HG02970 (cell line): ENCODE measurements at regions not wholly inside any gene's neighbourhood (a gene's known extent, or its start where the extent isn't known, plus 50 kb on each side); places are given as distances from the start of the nearest gene placed in this dataset.
"Not testable (repeated sequence)": the region's sequence is repeated elsewhere in the genome, so short reads cannot be mapped to it uniquely, and the experiment has no call there.

Source experiments
- ATAC-seq: cut with Tn5 transposase; IDR thresholded peaks from one replicate; pipeline ENCODE4 v1.9.1; 2021; ENCODE audit warnings: mild to moderate bottlenecking, moderate library complexity, moderate number of reproducible peaks; ENCODE audit not compliant: unreplicated experiment, low FRiP score

GRCh38 chr6:80860107-80860506 lies 753.6 kb downstream of the BCKDHB start:
- no peak for ATAC-seq

GRCh38 chr6:80847973-80848372 lies 741.5 kb downstream of the BCKDHB start:
- not testable (repeated sequence) for ATAC-seq

GRCh38 chr6:80832337-80832736 lies 725.9 kb downstream of the BCKDHB start:
- no peak for ATAC-seq

DNA sequence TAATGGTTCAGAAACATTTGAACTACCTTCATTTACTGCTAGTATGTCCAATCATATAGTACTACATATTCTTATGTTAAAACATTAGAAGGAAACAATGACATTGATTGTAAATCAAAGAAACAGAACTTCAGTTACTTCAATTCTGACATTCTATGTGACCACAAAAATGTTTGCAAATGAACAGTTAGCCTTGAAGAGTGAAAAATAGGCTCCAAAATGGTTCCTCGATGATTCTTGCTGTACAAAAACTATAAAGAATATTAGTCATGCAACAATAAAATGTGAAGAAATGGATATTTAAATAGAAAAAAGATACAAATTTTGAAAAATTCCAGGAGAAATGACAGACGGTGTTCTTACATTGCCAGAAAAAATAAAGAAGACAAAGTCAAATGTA lies 686.9 kb downstream of the BCKDHB start:
- no peak for ATAC-seq

DNA sequence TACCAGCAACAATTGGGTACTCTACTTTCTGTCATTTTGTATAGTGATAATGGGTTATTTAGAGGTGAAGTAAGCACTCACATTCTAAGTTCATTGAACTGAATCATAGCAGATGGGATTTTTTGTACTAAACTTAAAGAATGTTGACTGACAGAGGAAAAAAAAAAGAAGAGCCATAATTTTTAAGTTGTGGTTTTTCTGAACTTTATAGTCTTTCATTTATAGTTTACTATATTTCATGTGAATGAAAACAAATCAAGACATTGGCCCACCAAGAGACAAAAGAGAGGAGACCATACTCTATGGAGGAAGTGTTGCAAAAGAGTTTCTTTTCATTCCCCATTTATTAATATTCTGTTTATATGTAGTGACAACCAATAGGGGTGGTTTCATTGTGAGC lies 685.7 kb downstream of the BCKDHB start:
- no peak for ATAC-seq

GRCh38 chr6:80789912-80790570 lies 683.6 kb downstream of the BCKDHB start:
- no peak for ATAC-seq

- ATAC-seq = not testable (repeated sequence)
Observed at GRCh38 chr6:80783271-80783670, 676.8 kb downstream of the BCKDHB start.

GRCh38 chr6:80771941-80772340 lies 665.5 kb downstream of the BCKDHB start:
- ATAC-seq = no peak

DNA sequence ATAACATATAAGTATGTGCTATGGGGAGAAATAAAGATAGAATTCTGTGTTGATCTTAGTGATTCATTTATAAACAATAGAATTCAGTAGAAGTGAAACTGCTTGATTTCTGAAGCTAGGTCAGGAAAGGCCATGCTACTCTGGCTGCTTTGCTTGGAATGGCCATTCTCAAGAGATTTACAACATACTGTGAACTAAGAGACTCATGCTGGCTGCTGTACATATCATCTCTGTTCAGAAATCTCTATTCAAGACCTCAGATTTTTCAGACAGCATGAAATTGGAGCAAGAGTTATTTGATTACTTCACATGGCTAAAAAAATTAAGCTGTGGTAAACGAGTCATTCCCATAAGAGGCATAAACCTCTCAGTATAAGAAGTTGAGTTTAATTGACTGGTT lies 662.6 kb downstream of the BCKDHB start:
- no peak for ATAC-seq

GRCh38 chr6:80767808-80768207 lies 661.3 kb downstream of the BCKDHB start:
- ATAC-seq = no peak

- no peak for ATAC-seq
Observed at GRCh38 chr6:80744213-80744612, 637.7 kb downstream of the BCKDHB start.

DNA sequence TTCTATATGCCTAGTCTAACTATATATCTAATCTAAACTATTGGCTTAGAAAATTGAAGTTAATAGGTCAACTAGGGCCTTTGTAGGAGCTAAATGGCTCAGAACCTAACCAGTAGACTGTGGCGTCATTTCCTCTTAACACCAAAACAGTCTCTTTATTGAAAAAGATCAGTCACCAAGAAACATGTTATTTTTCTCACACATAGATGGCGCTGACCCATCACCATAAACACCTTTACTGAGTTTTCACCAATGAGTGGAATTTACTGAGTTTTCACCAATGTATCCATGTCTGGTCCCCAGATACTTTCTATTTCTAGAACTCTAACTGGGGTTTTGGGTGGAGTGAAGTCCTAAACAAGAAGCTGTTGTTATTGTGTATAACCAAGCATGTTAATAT lies 636.0 kb downstream of the BCKDHB start:
- ATAC-seq = no peak

GRCh38 chr6:80733641-80734040 lies 627.2 kb downstream of the BCKDHB start:
- ATAC-seq = no peak

DNA sequence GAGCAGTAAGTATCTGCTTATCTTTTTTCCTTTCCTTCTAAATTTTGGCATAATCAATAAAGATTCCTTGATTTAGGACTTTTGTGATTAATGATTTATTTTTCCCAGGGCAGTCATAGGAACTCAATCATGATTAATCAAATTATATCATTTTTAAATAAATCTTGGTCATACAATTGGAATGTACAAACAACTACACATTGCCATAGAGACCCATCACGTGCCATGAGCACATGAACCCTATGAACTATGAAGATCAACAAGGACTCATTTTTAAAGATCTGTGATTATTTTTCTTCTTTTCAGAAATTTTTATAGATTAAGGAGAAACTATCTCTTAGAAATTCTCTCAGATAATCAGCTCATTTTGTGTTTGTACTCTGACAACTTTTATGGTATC lies 622.4 kb downstream of the BCKDHB start:
- no peak for ATAC-seq

DNA sequence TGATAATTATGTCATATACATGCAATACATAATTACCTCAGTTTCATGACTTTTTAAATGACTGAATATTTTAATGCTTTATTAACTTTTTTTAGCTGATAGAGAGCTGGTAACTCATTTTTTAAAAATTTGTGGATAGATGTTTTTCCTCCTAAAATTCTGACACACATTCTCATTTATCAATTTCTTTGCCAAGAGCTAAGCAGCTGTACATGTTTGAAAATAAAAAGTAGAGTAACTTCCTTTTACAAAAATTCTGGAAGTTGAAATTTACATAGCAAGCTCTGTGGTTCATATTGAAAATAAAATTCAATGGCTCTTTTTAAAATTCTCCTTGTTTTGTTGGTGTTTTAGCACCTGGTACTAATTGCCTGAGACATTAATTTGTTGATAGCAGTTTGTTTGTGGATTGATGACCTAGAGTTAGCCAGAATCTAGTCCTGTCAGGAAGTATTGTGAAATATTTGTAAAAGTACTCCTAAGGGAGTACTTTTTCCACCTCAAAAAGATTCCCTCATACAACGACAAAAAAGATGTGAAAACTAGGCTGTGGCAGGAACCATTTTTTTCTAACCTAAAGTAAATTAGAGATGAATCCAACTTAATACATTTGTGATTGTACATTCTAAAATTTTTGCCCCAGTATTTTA lies 621.8 kb downstream of the BCKDHB start:
- ATAC-seq = no peak

DNA sequence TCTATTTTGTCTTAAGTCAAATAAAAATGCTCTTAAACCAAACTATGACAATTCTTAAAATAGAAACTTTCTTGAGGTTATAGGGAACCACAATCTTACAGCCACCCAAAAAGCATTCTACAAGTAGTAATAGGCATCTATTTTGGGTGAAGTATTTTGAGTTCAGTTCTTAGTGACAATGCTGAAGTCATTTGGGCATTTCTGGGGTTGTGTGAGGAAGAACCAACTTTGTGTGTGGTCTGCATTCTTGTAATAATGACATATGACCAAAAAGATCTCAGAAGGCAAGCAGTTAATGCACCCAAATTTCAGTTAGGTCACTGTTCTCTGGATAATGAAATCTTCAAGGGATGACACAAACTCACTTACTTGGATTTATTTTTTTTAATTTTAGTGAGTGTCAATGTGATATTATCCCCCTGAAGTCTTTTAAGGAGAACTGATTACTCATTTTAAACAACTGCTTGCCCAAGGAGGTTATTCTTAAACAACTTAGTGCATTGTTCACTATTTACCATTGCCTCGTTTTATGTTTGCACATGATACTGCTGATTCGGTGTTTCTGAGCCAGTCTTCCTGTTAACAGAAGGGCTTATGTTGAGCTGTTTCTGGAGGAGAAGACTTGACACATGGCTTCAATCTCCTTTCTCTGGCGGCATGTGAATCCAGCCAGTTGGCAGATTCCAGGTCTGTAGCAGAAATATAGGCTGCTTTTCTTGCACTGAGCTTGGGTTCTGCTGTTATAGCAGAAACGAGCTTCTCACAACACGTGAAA lies 618.9 kb downstream of the BCKDHB start:
- no peak for ATAC-seq

DNA sequence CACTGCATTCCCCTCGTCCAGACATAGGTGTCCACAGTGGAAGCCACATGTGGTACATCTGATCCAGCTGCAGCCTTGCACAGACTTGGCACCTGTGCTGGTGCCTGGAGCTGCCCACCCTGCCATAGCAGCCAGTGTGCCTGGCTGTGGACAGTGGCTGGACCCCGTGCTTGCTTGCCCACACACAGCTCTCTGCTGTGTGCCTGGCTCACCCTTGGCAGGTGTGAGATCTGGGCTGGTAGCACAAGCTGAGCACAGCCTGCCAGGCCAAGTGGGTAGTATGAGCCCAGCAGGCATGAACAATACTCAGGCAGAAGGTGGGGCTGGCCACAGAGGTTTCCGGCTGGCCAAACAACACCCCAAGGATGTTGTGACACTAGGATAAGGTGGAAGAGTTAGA lies 614.4 kb downstream of the BCKDHB start:
- no peak for ATAC-seq

DNA sequence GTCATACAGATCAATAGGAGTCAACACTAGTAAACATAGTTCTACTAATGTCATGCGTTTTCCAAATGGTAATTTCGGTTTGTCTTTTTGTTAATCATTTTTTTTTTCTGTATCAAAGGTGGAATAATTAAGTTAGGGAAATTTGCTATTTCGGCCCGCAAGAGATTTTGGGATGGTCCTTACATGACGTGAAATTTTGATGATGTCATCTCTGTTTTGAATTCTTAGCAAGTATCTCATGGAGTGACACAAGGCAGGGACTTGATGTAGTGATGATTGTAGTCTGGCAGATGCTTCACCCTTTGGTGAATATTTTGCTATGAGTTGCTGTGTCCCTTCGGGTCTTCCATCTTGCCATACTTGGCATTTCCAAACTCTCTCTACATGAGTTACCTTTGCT lies 608.0 kb downstream of the BCKDHB start:
- no peak for ATAC-seq

DNA sequence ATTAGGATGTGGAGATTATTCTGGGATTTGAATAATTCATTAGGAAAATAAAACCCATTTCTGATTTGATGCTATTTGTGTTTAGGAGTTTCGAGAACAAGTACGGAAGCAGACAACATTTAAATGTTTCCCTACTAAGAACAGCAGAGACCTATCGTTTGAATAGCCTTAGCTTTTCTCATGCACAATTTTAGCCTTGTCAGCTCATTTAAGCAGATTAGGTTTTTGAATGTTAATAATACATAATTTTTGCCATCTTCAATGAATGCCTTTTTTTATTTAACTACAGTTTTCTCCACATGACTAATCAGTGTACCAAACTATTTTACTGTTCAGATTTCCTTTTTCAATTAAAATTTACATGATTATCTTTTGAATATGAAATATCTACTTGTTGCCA lies 592.0 kb downstream of the BCKDHB start:
- ATAC-seq = no peak

GRCh38 chr6:80696268-80696667 lies 589.8 kb downstream of the BCKDHB start:
- no peak for ATAC-seq

DNA sequence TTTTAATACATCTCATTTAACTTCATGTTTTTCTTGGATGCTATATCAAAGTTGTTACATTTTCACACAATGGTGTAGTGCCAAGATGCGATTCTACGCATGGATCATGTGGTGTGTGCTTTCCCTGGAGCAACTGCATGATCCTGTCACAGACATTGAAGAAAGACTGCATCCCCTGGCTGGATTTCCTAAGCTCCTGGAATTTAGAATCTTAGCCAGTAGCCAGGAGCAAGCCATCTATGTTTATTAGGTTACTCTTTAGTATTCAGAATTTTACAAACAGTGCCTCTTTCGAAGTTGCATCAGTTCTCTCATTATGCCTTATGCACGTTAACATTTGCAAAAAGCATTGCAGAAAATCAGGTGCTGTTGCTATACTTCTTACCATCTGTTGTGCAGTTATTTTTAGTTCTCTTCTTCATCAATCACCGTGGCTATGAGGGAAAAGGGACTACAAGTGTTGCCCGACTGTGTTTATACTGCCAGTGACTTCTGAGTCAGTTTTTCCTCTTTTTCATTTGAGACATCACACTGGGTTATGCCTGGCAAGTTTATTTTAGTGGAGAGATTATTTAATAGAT lies 584.2 kb downstream of the BCKDHB start:
- no peak for ATAC-seq
